ENCODE measurements at regions not wholly inside any gene's neighbourhood (a gene's known extent, or its start where the extent isn't known, plus 50 kb on each side); places are given as distances from the start of the nearest gene placed in this dataset.
A peak's percentile ranks its signal among the peaks of the same experiment; 100 is the strongest.

DNA sequence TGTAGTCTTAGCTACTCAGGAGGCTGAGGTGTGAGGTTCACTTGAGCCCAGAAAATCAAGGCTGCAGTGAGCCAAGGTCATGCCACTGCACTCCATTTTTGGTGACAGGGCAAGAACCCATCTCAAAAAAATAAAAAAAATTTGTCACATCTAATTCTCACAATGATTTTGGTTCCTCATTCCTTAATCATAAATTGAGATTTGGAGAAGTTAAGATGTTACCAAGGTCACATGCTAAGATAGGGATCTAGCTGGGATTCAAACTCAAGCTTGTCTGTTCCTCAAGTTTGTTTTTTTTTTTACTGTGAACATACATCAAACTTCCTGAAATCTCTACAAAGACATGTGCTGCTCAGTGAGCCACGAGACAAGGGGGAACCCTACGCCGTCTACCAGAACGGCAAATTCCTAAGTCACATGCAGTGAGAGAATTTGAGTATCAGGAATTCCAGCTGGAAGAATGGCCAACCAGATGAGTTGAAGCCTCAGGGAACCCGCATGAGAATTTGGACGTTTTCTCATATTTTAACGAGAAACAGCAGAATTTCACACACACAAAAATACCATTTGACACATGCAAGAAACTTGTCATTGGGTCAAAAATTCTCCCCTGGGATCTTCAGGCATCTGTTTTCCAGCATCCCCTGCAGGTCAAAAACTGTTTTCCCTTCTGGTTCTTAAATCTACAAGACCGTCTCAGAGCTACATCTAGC, 414.1 kb upstream of the GOT2 start:
- no peaks in the 10 kb centered on the region for H3K36me3 ChIP-seq (ENCODE audit: insufficient read depth)
- no peaks in the 10 kb centered on the region for H3K27me3 ChIP-seq (ENCODE audit: insufficient read depth)
- H3F3A ChIP-seq (replicated peaks; ENCODE audit: low read depth): no peaks in the 10 kb centered on the region
- no peak overlapping the region for H3K27ac Mint-ChIP-seq
- no peak overlapping the region for H3K4me3 Mint-ChIP-seq
- H3K4me3 ChIP-seq: no peak overlapping the region
- H4K20me1 ChIP-seq (replicated peaks; ENCODE audit: insufficient read depth): no peaks in the 10 kb centered on the region
- H3K27me3 Mint-ChIP-seq (ENCODE audit: insufficient read depth, low read depth, poor library complexity): peaks cover 4% of the 10 kb centered on the region
- no peaks in the 10 kb centered on the region for H3K9me3 Mint-ChIP-seq
- H3K36me3 Mint-ChIP-seq (ENCODE audit: low read depth): no peaks in the 10 kb centered on the region
- no peak overlapping the region for H2AFZ ChIP-seq
- H3K27ac ChIP-seq (ENCODE audit: low read depth): no peak overlapping the region
- peak; percentile 8 for DNase-seq (ENCODE audit: low spot score)
- ATAC-seq: no peak
- H3K4me1 ChIP-seq (ENCODE audit: insufficient read depth): no peaks in the 10 kb centered on the region
- H3K4me1 Mint-ChIP-seq: peaks cover 8% of the 10 kb centered on the region; the same call in 2 of the 3 replicates
- H3K9me2 ChIP-seq (ENCODE audit: insufficient read depth): no peaks in the 10 kb centered on the region
- H3K79me2 ChIP-seq (replicated peaks; ENCODE audit: insufficient read depth): no peaks in the 10 kb centered on the region
- no peak overlapping the region for H3K4me2 ChIP-seq
- TF ChIP-seq EZH2phosphoT487 (IDR thresholded peaks at IDR 0.05; ENCODE audit: unreplicated experiment) (no peak), ZNF114 (CRISPR knock-in tag; IDR thresholded peaks at IDR 0.05) (no peak), POLR2AphosphoS5 (IDR thresholded peaks at IDR 0.05; ENCODE audit: low read depth) (no peak), EZH2 (IDR thresholded peaks at IDR 0.05; ENCODE audit: low read depth, unreplicated experiment) (no peak), ZNF331 (CRISPR knock-in tag; IDR thresholded peaks at IDR 0.05; ENCODE audit: low read depth) (no peak), CREB1 (CRISPR knock-in tag; IDR thresholded peaks at IDR 0.05; ENCODE audit: low read depth) (no peak), NANOG (IDR thresholded peaks at IDR 0.05; ENCODE audit: borderline replicate concordance) (no peak), STAT1 (IDR thresholded peaks at IDR 0.05; ENCODE audit: unreplicated experiment) (no peak), JUNB (IDR thresholded peaks at IDR 0.05; ENCODE audit: unreplicated experiment) (no peak)
- TF ChIP-seq, protein P1, sequence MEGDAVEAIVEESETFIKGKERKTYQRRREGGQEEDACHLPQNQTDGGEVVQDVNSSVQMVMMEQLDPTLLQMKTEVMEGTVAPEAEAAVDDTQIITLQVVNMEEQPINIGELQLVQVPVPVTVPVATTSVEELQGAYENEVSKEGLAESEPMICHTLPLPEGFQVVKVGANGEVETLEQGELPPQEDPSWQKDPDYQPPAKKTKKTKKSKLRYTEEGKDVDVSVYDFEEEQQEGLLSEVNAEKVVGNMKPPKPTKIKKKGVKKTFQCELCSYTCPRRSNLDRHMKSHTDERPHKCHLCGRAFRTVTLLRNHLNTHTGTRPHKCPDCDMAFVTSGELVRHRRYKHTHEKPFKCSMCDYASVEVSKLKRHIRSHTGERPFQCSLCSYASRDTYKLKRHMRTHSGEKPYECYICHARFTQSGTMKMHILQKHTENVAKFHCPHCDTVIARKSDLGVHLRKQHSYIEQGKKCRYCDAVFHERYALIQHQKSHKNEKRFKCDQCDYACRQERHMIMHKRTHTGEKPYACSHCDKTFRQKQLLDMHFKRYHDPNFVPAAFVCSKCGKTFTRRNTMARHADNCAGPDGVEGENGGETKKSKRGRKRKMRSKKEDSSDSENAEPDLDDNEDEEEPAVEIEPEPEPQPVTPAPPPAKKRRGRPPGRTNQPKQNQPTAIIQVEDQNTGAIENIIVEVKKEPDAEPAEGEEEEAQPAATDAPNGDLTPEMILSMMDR (conservative IDR thresholded peaks at IDR 0.05; ENCODE audit: low read depth in 2 of 2): no peak
- TF ChIP-seq, protein P2, sequence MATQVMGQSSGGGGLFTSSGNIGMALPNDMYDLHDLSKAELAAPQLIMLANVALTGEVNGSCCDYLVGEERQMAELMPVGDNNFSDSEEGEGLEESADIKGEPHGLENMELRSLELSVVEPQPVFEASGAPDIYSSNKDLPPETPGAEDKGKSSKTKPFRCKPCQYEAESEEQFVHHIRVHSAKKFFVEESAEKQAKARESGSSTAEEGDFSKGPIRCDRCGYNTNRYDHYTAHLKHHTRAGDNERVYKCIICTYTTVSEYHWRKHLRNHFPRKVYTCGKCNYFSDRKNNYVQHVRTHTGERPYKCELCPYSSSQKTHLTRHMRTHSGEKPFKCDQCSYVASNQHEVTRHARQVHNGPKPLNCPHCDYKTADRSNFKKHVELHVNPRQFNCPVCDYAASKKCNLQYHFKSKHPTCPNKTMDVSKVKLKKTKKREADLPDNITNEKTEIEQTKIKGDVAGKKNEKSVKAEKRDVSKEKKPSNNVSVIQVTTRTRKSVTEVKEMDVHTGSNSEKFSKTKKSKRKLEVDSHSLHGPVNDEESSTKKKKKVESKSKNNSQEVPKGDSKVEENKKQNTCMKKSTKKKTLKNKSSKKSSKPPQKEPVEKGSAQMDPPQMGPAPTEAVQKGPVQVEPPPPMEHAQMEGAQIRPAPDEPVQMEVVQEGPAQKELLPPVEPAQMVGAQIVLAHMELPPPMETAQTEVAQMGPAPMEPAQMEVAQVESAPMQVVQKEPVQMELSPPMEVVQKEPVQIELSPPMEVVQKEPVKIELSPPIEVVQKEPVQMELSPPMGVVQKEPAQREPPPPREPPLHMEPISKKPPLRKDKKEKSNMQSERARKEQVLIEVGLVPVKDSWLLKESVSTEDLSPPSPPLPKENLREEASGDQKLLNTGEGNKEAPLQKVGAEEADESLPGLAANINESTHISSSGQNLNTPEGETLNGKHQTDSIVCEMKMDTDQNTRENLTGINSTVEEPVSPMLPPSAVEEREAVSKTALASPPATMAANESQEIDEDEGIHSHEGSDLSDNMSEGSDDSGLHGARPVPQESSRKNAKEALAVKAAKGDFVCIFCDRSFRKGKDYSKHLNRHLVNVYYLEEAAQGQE (IDR thresholded peaks at IDR 0.05; ENCODE audit: unreplicated experiment): no peak
- TF ChIP-seq, protein P3, sequence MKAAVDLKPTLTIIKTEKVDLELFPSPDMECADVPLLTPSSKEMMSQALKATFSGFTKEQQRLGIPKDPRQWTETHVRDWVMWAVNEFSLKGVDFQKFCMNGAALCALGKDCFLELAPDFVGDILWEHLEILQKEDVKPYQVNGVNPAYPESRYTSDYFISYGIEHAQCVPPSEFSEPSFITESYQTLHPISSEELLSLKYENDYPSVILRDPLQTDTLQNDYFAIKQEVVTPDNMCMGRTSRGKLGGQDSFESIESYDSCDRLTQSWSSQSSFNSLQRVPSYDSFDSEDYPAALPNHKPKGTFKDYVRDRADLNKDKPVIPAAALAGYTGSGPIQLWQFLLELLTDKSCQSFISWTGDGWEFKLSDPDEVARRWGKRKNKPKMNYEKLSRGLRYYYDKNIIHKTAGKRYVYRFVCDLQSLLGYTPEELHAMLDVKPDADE (IDR thresholded peaks at IDR 0.05): no peak
- TF ChIP-seq, protein P4, sequence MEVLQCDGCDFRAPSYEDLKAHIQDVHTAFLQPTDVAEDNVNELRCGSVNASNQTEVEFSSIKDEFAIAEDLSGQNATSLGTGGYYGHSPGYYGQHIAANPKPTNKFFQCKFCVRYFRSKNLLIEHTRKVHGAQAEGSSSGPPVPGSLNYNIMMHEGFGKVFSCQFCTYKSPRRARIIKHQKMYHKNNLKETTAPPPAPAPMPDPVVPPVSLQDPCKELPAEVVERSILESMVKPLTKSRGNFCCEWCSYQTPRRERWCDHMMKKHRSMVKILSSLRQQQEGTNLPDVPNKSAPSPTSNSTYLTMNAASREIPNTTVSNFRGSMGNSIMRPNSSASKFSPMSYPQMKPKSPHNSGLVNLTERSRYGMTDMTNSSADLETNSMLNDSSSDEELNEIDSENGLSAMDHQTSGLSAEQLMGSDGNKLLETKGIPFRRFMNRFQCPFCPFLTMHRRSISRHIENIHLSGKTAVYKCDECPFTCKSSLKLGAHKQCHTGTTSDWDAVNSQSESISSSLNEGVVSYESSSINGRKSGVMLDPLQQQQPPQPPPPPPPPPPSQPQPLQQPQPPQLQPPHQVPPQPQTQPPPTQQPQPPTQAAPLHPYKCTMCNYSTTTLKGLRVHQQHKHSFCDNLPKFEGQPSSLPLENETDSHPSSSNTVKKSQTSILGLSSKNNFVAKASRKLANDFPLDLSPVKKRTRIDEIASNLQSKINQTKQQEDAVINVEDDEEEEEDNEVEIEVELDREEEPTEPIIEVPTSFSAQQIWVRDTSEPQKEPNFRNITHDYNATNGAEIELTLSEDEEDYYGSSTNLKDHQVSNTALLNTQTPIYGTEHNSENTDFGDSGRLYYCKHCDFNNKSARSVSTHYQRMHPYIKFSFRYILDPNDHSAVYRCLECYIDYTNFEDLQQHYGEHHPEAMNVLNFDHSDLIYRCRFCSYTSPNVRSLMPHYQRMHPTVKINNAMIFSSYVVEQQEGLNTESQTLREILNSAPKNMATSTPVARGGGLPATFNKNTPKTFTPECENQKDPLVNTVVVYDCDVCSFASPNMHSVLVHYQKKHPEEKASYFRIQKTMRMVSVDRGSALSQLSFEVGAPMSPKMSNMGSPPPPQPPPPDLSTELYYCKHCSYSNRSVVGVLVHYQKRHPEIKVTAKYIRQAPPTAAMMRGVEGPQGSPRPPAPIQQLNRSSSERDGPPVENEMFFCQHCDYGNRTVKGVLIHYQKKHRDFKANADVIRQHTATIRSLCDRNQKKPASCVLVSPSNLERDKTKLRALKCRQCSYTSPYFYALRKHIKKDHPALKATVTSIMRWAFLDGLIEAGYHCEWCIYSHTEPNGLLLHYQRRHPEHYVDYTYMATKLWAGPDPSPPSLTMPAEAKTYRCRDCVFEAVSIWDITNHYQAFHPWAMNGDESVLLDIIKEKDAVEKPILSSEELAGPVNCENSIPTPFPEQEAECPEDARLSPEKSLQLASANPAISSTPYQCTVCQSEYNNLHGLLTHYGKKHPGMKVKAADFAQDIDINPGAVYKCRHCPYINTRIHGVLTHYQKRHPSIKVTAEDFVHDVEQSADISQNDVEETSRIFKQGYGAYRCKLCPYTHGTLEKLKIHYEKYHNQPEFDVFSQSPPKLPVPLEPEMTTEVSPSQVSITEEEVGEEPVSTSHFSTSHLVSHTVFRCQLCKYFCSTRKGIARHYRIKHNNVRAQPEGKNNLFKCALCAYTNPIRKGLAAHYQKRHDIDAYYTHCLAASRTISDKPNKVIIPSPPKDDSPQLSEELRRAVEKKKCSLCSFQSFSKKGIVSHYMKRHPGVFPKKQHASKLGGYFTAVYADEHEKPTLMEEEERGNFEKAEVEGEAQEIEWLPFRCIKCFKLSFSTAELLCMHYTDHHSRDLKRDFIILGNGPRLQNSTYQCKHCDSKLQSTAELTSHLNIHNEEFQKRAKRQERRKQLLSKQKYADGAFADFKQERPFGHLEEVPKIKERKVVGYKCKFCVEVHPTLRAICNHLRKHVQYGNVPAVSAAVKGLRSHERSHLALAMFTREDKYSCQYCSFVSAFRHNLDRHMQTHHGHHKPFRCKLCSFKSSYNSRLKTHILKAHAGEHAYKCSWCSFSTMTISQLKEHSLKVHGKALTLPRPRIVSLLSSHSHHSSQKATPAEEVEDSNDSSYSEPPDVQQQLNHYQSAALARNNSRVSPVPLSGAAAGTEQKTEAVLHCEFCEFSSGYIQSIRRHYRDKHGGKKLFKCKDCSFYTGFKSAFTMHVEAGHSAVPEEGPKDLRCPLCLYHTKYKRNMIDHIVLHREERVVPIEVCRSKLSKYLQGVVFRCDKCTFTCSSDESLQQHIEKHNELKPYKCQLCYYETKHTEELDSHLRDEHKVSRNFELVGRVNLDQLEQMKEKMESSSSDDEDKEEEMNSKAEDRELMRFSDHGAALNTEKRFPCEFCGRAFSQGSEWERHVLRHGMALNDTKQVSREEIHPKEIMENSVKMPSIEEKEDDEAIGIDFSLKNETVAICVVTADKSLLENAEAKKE (CRISPR knock-in tag; IDR thresholded peaks at IDR 0.05): no peak
